ENCODE measurements at regions not wholly inside any gene's neighbourhood (a gene's known extent, or its start where the extent isn't known, plus 50 kb on each side); places are given as distances from the start of the nearest gene placed in this dataset.

DNA sequence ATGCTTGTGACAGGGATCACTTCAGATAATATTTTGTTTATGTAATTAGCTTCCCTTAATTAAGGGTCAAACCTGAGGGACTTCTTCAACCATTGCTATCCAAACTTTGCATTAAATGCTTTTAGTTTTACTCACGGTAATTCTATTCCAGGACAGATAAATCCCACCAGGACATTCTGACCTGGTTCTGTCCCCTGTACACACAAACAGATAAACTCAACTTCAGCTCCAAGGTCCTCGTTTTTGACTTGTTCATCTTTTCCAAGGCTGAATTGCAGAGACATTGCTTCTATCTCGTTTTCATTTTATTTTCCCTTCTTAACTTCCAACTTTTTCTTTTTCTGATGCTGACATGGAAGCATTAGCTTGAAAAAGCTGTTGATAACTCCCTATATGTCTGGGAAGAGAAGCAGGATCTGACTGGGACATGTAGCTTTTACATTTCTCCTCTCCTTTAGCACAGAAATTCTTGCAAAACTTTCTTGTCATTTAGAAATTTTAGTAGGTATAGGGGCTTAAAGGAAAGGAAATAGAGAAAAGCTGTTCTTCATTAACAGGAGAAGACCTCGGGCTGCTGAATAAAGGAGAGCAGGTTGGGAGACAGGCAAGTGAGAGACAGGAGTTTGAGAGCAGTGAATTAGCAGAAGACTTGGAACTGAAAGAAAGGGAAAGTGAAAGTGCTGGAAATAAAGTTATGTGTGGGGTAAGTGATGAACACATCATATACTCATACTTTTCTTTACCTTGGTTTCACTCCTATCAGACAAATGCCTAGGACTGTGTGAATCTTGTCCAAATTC, 231.7 kb upstream of the B3GALT2 start:
- peak overlapping the region; percentile 56 to 92 (median 83) for H3K27ac Mint-ChIP-seq
- no peaks in the 10 kb centered on the region for H3K27me3 Mint-ChIP-seq (ENCODE audit: low read depth)
- TF ChIP-seq CTCF (IDR thresholded peaks at IDR 0.05; ENCODE audit: unreplicated experiment in 3 of 3) = no peak
- H3K4me3 Mint-ChIP-seq = peak overlapping the region; percentile 24 to 65 (median 46)
- H3K9me3 Mint-ChIP-seq = no peaks in the 10 kb centered on the region
- no peaks in the 10 kb centered on the region for H3K36me3 Mint-ChIP-seq (ENCODE audit: low read depth)
- H3K4me1 Mint-ChIP-seq = peaks cover 29% of the 10 kb centered on the region

DNA sequence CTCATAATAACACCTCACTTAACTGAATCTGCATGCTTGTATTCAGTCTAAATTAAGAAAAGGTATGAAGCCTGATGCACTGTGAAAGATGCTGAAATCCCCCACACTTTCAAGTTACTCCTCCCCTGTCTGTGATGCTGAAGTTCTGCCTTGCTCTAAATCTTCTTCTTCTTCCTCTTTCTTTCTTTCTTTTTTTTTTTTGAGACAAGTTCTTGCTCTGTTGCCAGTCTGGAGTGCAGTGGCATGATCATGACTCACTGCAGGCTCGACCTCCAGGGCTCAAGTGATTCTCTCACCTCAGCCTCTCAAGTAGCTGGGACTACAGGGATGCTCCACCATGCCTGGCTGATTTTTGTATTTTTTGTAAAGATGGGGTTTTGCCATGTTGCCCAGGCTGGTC, 231.0 kb upstream of the B3GALT2 start:
- no peaks in the 10 kb centered on the region for H3K9me3 Mint-ChIP-seq
- H3K36me3 Mint-ChIP-seq (ENCODE audit: low read depth) = no peaks in the 10 kb centered on the region
- no peaks in the 10 kb centered on the region for H3K27me3 Mint-ChIP-seq (ENCODE audit: low read depth)
- H3K4me1 Mint-ChIP-seq = peaks cover 29% of the 10 kb centered on the region
- H3K4me3 Mint-ChIP-seq = no peak overlapping the region
- H3K27ac Mint-ChIP-seq = peak overlapping the region in 2 of 3 experiments; percentile 23 to 92
- TF ChIP-seq CTCF (IDR thresholded peaks at IDR 0.05; ENCODE audit: unreplicated experiment in 3 of 3) = no peak

DNA sequence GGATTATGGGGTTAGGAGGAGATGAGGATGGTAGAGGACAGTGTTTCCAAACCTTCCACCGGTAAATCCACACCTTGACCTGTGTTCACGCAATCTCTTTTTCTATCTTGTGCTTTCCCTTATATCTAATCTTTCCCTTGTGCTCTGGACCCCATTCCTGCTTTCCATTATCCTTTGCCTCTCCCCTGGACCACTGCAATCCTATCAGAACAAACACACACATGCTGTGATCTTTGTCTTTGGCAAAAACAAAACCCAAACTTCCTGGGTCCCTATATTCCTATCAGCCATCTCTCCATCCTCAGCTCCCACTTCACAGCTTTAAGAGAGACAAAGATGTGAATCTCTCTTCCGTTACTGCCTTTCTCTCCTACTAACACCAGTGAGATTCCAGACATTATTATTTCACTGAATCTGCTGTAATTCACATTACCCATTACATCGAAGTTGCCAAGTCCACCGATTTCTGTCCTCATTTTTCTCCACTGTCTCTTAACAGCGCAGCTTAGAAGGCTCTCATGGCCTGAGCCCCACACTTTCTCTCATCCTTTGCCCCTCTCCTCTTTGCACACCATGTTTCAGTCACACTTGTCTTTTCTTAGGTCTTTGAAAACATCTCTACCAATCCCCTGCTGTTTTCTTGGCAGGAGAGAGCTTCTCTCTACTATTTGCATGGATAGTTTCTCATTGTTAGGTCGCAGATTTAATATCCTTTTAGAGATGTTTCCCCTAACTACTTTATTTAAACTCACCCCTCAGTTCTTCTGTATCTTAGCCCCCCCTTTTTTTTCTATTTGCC, 230.0 kb upstream of the B3GALT2 start:
- H3K36me3 Mint-ChIP-seq (ENCODE audit: low read depth) = no peaks in the 10 kb centered on the region
- H3K4me1 Mint-ChIP-seq = peaks cover 36% of the 10 kb centered on the region
- no peak overlapping the region for H3K4me3 Mint-ChIP-seq
- no peaks in the 10 kb centered on the region for H3K27me3 Mint-ChIP-seq (ENCODE audit: low read depth)
- no peak for TF ChIP-seq CTCF (IDR thresholded peaks at IDR 0.05; ENCODE audit: unreplicated experiment in 3 of 3)
- H3K9me3 Mint-ChIP-seq = no peaks in the 10 kb centered on the region
- H3K27ac Mint-ChIP-seq = peak overlapping the region in 2 of 3 experiments; percentile 19 to 75

DNA sequence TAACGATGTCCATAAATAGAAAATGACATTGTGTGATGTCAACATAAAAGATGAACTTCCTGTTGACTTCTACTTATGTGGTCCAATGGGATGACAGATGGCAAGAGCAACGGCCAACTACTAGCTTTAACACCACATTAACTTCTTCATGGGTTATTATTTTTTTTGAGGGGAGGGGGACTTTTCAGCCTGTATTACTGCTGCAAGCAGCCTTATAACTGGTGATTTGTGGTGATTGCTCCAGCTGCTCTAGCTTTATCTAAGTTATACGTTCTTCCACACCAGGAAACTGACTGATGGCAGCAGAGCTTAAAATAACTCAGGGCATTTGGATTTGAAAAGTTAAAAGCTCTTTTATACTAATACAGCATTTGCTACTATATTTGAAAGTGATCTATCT, 228.8 kb upstream of the B3GALT2 start:
- Mint-ChIP-seq H3K4me3 (no peak overlapping the region), H3K4me1 (peaks cover 36% of the 10 kb centered on the region), H3K27ac (peak overlapping the region; percentile 4 to 32 (median 31)), H3K9me3 (no peaks in the 10 kb centered on the region), H3K27me3 (ENCODE audit: low read depth) (no peaks in the 10 kb centered on the region), H3K36me3 (ENCODE audit: low read depth) (no peaks in the 10 kb centered on the region)
- TF ChIP-seq CTCF (IDR thresholded peaks at IDR 0.05; ENCODE audit: unreplicated experiment in 3 of 3) = no peak

- Mint-ChIP-seq H3K9me3 (no peaks in the 10 kb centered on the region), H3K36me3 (ENCODE audit: low read depth) (no peaks in the 10 kb centered on the region), H3K27me3 (ENCODE audit: low read depth) (no peaks in the 10 kb centered on the region), H3K4me1 (peaks cover 45% of the 10 kb centered on the region), H3K4me3 (no peak overlapping the region), H3K27ac (no peak overlapping the region)
- no peak for TF ChIP-seq CTCF (IDR thresholded peaks at IDR 0.05; ENCODE audit: unreplicated experiment in 3 of 3)
Observed at GRCh38 chr1:193413376-193413775, 227.0 kb upstream of the B3GALT2 start.
